ENCODE measurements at regions not wholly inside any gene's neighbourhood (a gene's known extent, or its start where the extent isn't known, plus 50 kb on each side); places are given as distances from the start of the nearest gene placed in this dataset.

- Histone ChIP-seq H3K9me2 (replicated peaks; ENCODE audit: control insufficient read depth, low read length) (no peaks in the 10 kb centered on the region), H3K79me2 (ENCODE audit: control insufficient read depth, low read length) (no peaks in the 10 kb centered on the region), H3F3A (ENCODE audit: control insufficient read depth, insufficient read depth) (no peaks in the 10 kb centered on the region), H4K20me1 (ENCODE audit: control insufficient read depth, insufficient read depth, low read depth, low read length) (no peaks in the 10 kb centered on the region), H3K4me1 (ENCODE audit: control insufficient read depth, low read length) (no peaks in the 10 kb centered on the region), H3K9me3 (ENCODE audit: control insufficient read depth, insufficient read depth, low read length) (no peaks in the 10 kb centered on the region), H3K4me3 (ENCODE audit: low read length) (no peak overlapping the region), H3K36me3 (ENCODE audit: control insufficient read depth, low read length) (no peaks in the 10 kb centered on the region), H3K27me3 (ENCODE audit: control insufficient read depth, low read length) (no peaks in the 10 kb centered on the region), H3K27ac (ENCODE audit: low read depth, low read length) (no peak overlapping the region), H3K4me2 (ENCODE audit: low read length) (no peak overlapping the region)
- TF ChIP-seq EZH2phosphoT487 (IDR thresholded peaks at IDR 0.05; ENCODE audit: borderline replicate concordance, low read length) (no peak), CTCF (IDR thresholded peaks at IDR 0.05; ENCODE audit: low read depth, low read length, poor library complexity, severe bottlenecking) (no peak)
These were observed 168.6 kb downstream of the POSTN start for GRCh38 chr13:37429976-37430375.

- peak; percentile 9 for TF ChIP-seq CTCF (IDR thresholded peaks at IDR 0.05; ENCODE audit: low read depth, low read length, poor library complexity, severe bottlenecking)
- TF ChIP-seq EZH2phosphoT487 (IDR thresholded peaks at IDR 0.05; ENCODE audit: borderline replicate concordance, low read length), result no peak
- Histone ChIP-seq H3K27me3 (ENCODE audit: control insufficient read depth, low read length) (no peaks in the 10 kb centered on the region), H3K9me3 (ENCODE audit: control insufficient read depth, insufficient read depth, low read length) (no peaks in the 10 kb centered on the region), H3K79me2 (ENCODE audit: control insufficient read depth, low read length) (no peaks in the 10 kb centered on the region), H3K4me1 (ENCODE audit: control insufficient read depth, low read length) (no peaks in the 10 kb centered on the region), H3K4me2 (ENCODE audit: low read length) (no peak overlapping the region), H3K36me3 (ENCODE audit: control insufficient read depth, low read length) (no peaks in the 10 kb centered on the region), H4K20me1 (ENCODE audit: control insufficient read depth, insufficient read depth, low read depth, low read length) (no peaks in the 10 kb centered on the region), H3F3A (ENCODE audit: control insufficient read depth, insufficient read depth) (no peaks in the 10 kb centered on the region), H3K9me2 (replicated peaks; ENCODE audit: control insufficient read depth, low read length) (no peaks in the 10 kb centered on the region), H3K4me3 (ENCODE audit: low read length) (no peak overlapping the region), H3K27ac (ENCODE audit: low read depth, low read length) (no peak overlapping the region)
These were observed 170.6 kb downstream of the POSTN start for GRCh38 chr13:37427843-37428494.

DNA sequence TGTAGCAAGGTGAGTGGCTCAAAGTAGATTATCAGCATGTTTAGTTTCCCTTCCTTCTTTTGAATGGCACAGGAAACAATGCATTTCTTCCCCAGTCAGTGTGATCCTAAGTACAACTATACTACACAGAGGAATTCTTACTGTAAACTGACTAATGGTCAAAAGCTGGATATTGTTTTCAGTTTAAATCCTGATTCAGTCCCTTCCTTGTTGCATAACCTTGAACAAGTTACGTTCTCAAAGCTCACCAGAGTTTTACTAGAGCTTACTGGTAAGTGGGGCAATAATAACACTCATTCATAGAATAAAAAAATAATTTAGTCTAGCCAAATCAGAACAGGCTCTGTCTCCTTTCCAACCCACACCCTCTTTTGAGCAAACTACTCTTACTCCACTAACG, 180.1 kb downstream of the POSTN start:
- H3K4me1 ChIP-seq (ENCODE audit: control insufficient read depth, low read length), result no peaks in the 10 kb centered on the region
- no peak overlapping the region for H3K27ac ChIP-seq (ENCODE audit: low read depth, low read length)
- H3K4me2 ChIP-seq (ENCODE audit: low read length), result no peak overlapping the region
- H3K36me3 ChIP-seq (ENCODE audit: control insufficient read depth, low read length), result no peaks in the 10 kb centered on the region
- no peaks in the 10 kb centered on the region for H3F3A ChIP-seq (ENCODE audit: control insufficient read depth, insufficient read depth)
- no peaks in the 10 kb centered on the region for H3K9me3 ChIP-seq (ENCODE audit: control insufficient read depth, insufficient read depth, low read length)
- no peak overlapping the region for H3K4me3 ChIP-seq (ENCODE audit: low read length)
- no peaks in the 10 kb centered on the region for H4K20me1 ChIP-seq (ENCODE audit: control insufficient read depth, insufficient read depth, low read depth, low read length)
- TF ChIP-seq EZH2phosphoT487 (IDR thresholded peaks at IDR 0.05; ENCODE audit: borderline replicate concordance, low read length), result no peak
- no peak for TF ChIP-seq CTCF (IDR thresholded peaks at IDR 0.05; ENCODE audit: low read depth, low read length, poor library complexity, severe bottlenecking)
- no peaks in the 10 kb centered on the region for H3K79me2 ChIP-seq (ENCODE audit: control insufficient read depth, low read length)
- no peaks in the 10 kb centered on the region for H3K27me3 ChIP-seq (ENCODE audit: control insufficient read depth, low read length)
- H3K9me2 ChIP-seq (replicated peaks; ENCODE audit: control insufficient read depth, low read length), result no peaks in the 10 kb centered on the region

Measured in DOHH2 (cell line).